ENCODE measurements at regions not wholly inside any gene's neighbourhood (a gene's known extent, or its start where the extent isn't known, plus 50 kb on each side); places are given as distances from the start of the nearest gene placed in this dataset.

DNA sequence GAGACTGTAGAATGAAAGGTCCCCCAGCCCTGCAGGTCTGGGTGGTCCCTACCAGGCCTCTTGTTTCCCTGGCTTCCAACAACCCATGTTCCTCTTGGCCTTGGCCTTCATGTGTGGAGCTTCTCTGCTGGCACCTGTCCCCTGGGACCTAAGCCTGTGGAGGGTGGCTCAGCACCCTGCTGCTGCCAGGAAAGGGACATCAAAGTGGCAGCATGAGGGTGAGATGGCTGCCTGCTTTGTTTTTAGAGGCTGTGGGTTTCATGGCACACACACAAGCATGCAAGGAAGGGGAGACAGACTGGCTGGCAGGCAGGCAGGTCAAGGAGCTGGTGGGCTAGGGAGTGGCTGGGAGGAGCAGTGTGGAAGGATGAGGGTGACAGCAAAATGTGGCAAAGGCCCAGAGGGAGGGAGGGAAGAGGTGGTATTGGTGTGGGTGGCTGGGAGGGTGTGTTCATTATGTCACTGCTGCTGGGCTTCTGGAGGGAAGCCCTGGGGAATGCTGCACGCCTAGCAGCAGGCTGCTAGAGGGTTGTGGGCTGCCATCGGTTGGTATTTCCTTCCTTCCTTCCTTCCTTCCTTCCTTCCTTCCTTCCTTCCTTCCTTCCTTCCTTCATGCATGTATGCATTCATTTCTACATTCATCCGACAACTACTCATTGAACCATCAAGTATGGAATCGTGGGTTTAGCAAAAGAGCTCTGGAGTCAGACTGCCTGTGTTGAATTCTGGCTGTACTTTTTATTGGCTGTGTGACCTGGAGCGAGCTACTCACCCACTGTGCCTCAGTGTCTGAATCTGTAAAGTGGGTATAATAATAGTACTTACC, 128.7 kb upstream of the PJA1 start:
- TF ChIP-seq SIN3A (IDR thresholded peaks at IDR 0.05; ENCODE audit: low read depth, low read length) (no peak), POLR2AphosphoS5 (IDR thresholded peaks at IDR 0.05; ENCODE audit: low read length) (no peak), SP1 (IDR thresholded peaks at IDR 0.05; ENCODE audit: low read depth, low read length) (no peak), EZH2 (IDR thresholded peaks at IDR 0.05; ENCODE audit: borderline replicate concordance, control insufficient read depth, low read depth, low read length) (no peak)
